ENCODE measurements at regions not wholly inside any gene's neighbourhood (a gene's known extent, or its start where the extent isn't known, plus 50 kb on each side); places are given as distances from the start of the nearest gene placed in this dataset.

GRCh38 chr4:33831442-33832066 is 2412.8 kb downstream of the ARAP2 start:
- TF ChIP-seq, protein P1, sequence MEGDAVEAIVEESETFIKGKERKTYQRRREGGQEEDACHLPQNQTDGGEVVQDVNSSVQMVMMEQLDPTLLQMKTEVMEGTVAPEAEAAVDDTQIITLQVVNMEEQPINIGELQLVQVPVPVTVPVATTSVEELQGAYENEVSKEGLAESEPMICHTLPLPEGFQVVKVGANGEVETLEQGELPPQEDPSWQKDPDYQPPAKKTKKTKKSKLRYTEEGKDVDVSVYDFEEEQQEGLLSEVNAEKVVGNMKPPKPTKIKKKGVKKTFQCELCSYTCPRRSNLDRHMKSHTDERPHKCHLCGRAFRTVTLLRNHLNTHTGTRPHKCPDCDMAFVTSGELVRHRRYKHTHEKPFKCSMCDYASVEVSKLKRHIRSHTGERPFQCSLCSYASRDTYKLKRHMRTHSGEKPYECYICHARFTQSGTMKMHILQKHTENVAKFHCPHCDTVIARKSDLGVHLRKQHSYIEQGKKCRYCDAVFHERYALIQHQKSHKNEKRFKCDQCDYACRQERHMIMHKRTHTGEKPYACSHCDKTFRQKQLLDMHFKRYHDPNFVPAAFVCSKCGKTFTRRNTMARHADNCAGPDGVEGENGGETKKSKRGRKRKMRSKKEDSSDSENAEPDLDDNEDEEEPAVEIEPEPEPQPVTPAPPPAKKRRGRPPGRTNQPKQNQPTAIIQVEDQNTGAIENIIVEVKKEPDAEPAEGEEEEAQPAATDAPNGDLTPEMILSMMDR (IDR thresholded peaks at IDR 0.05; ENCODE audit: low read length) = no peak
- no peak for TF ChIP-seq EZH2 (IDR thresholded peaks at IDR 0.05; ENCODE audit: borderline replicate concordance, low read length)

All from OCI-LY1 (cell line).